ENCODE measurements at regions not wholly inside any gene's neighbourhood (a gene's known extent, or its start where the extent isn't known, plus 50 kb on each side); places are given as distances from the start of the nearest gene placed in this dataset.

- Histone ChIP-seq H3K4me3 (no peak overlapping the region), H3K4me1 (no peaks in the 10 kb centered on the region), H3K27ac (no peak overlapping the region), H3K4me2 (no peak overlapping the region), H3K9me3 (no peaks in the 10 kb centered on the region)
- POLR2A ChIA-PET, result no interaction called here
- DNase-seq (ENCODE audit: low read depth in 1 of 2, low spot score in 1 of 2), result no peak
- no peak for TF ChIP-seq JUN (IDR thresholded peaks at IDR 0.05)
- FAIRE-seq, result no peak
- 45% methylated on average over 4 of the region's 4 CpGs for WGBS (ENCODE audit: missing lambda C conversion rate)
- CTCF ChIA-PET, result no interaction called here
- no peak for ATAC-seq
These were observed 538.1 kb downstream of the MATN1 start for GRCh38 chr1:30185313-30185712.

GRCh38 chr1:30184393-30185141, 538.8 kb downstream of the MATN1 start:
- Histone ChIP-seq H3K4me2 (no peak overlapping the region), H3K9me3 (no peaks in the 10 kb centered on the region), H3K4me3 (no peak overlapping the region), H3K4me1 (no peaks in the 10 kb centered on the region), H3K27ac (no peak overlapping the region)
- ATAC-seq (no peak), DNase-seq (ENCODE audit: low read depth in 1 of 2, low spot score in 1 of 2) (no peak), FAIRE-seq (no peak)
- CTCF ChIA-PET, result no interaction called here
- TF ChIP-seq PBX3 (IDR thresholded peaks at IDR 0.05), result no peak
- POLR2A ChIA-PET, result no interaction called here
- WGBS (ENCODE audit: missing lambda C conversion rate), result 0% methylated on average over 1 of the region's 1 CpG

DNA sequence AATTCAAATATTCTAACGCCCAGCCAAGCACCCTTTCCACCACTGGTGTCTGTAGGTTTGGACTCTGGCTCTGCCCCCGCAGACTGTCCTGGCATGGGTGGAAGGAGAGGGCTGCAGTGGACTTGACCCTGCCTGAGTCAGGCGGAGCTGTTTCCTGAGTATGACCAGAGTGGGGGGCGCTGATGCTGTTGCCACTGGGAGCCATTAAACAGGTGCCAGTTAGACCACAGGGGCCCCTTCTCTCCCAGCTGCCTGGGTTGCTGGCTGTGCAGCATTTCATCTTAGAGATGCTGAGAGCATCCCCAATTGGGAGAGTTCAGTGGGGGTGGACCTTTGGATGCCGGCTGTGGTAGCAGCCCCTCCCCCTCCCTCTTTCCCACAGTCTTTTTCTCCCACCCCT, 539.5 kb downstream of the MATN1 start:
- H3K27ac ChIP-seq, result no peak overlapping the region
- H3K4me1 ChIP-seq, result no peaks in the 10 kb centered on the region
- ChIA-PET CTCF (interaction anchor here (0.6 kb wide), 1 partner anchor 837 kb away, joined by 3 read pairs; no protein-coding TSS in a partner anchor), POLR2A (no interaction called here)
- 33% methylated on average over 3 of the region's 5 CpGs for WGBS (ENCODE audit: missing lambda C conversion rate)
- DNase-seq (ENCODE audit: low read depth in 1 of 2, low spot score in 1 of 2), result no peak
- no peaks in the 10 kb centered on the region for H3K9me3 ChIP-seq
- no peak overlapping the region for H3K4me2 ChIP-seq
- TF ChIP-seq CBX2 (IDR thresholded peaks at IDR 0.05; ENCODE audit: borderline replicate concordance, low read depth), result no peak
- TF ChIP-seq, protein P1, sequence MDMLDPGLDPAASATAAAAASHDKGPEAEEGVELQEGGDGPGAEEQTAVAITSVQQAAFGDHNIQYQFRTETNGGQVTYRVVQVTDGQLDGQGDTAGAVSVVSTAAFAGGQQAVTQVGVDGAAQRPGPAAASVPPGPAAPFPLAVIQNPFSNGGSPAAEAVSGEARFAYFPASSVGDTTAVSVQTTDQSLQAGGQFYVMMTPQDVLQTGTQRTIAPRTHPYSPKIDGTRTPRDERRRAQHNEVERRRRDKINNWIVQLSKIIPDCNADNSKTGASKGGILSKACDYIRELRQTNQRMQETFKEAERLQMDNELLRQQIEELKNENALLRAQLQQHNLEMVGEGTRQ (IDR thresholded peaks at IDR 0.05), result no peak
- no peak for TF ChIP-seq ZFP36 (IDR thresholded peaks at IDR 0.05; ENCODE audit: borderline replicate concordance, partially characterized antibody)
- no peak for TF ChIP-seq POLR2A (IDR thresholded peaks at IDR 0.05; ENCODE audit: low read length)
- no peak for TF ChIP-seq NPAS2 (CRISPR knock-in tag; IDR thresholded peaks at IDR 0.05; ENCODE audit: borderline replicate concordance)
- TF ChIP-seq BCL3 (IDR thresholded peaks at IDR 0.05), result no peak
- no peak for TF ChIP-seq ELK1 (IDR thresholded peaks at IDR 0.05; ENCODE audit: low read depth, low read length)
- no peak for TF ChIP-seq REST (IDR thresholded peaks at IDR 0.05)
- TF ChIP-seq FOXS1 (CRISPR knock-in tag; IDR thresholded peaks at IDR 0.05), result no peak
- TF ChIP-seq POLR2AphosphoS2 (conservative IDR thresholded peaks at IDR 0.05; ENCODE audit: low read length), result no peak
- no peak for TF ChIP-seq FOSB (CRISPR knock-in tag; IDR thresholded peaks at IDR 0.05)
- TF ChIP-seq MYC (IDR thresholded peaks at IDR 0.05; ENCODE audit: borderline replicate concordance, low read length), result no peak
- no peak for TF ChIP-seq HOXA7 (CRISPR knock-in tag; IDR thresholded peaks at IDR 0.05)
- no peak for TF ChIP-seq BHLHE40 (IDR thresholded peaks at IDR 0.05; ENCODE audit: low read depth, low read length)
- TF ChIP-seq GATA3 (IDR thresholded peaks at IDR 0.05; ENCODE audit: borderline replicate concordance), result no peak
- no peak for TF ChIP-seq PBX3 (IDR thresholded peaks at IDR 0.05)
- TF ChIP-seq CBX8 (IDR thresholded peaks at IDR 0.05), result no peak
- TF ChIP-seq HMGXB4 (CRISPR knock-in tag; IDR thresholded peaks at IDR 0.05; ENCODE audit: borderline replicate concordance), result no peak
- no peak overlapping the region for H3K4me3 ChIP-seq
- ATAC-seq, result no peak
- FAIRE-seq, result no peak
